SK-N-DZ (cell line): ENCODE measurements at regions not wholly inside any gene's neighbourhood (a gene's known extent, or its start where the extent isn't known, plus 50 kb on each side); places are given as distances from the start of the nearest gene placed in this dataset.
"Not testable (repeated sequence)": the region's sequence is repeated elsewhere in the genome, so short reads cannot be mapped to it uniquely, and the experiment has no call there.

Experiments used
- DNase-seq: peaks from one replicate; pipeline ENCODE4 v3.0.0-alpha.2; 2015; ENCODE audit warnings: low spot score

GRCh38 chr2:62654876-62655359, 50.6 kb upstream of the EHBP1 start:
- DNase-seq, result no peak

- DNase-seq, result no peak
Measured at GRCh38 chr2:62654423-62654791, 51.1 kb upstream of the EHBP1 start.

GRCh38 chr2:62653582-62654422, 51.7 kb upstream of the EHBP1 start:
- no peak for DNase-seq

GRCh38 chr2:62649087-62649486, 56.4 kb upstream of the EHBP1 start:
- DNase-seq, result not testable (repeated sequence)

- no peak for DNase-seq
Measured at GRCh38 chr2:62643100-62643471, 62.4 kb upstream of the EHBP1 start.

- no peak for DNase-seq
Measured at GRCh38 chr2:62642429-62643099, 62.9 kb upstream of the EHBP1 start.

- DNase-seq, result no peak
Measured at GRCh38 chr2:62641936-62642335, 63.6 kb upstream of the EHBP1 start.

GRCh38 chr2:62641410-62641843, 64.1 kb upstream of the EHBP1 start:
- DNase-seq, result no peak

GRCh38 chr2:62631160-62632085, 74.1 kb upstream of the EHBP1 start:
- DNase-seq, result no peak

- DNase-seq, result not testable (repeated sequence)
Measured at GRCh38 chr2:62630206-62630605, 75.3 kb upstream of the EHBP1 start.

- DNase-seq, result not testable (repeated sequence)
Measured at GRCh38 chr2:62629310-62629709, 76.2 kb upstream of the EHBP1 start.

GRCh38 chr2:62627667-62628066, 77.8 kb upstream of the EHBP1 start:
- no peak for DNase-seq

GRCh38 chr2:62624855-62625254, 80.7 kb upstream of the EHBP1 start:
- DNase-seq, result no peak

- DNase-seq, result not testable (repeated sequence)
Measured at GRCh38 chr2:62616486-62616885, 89.0 kb upstream of the EHBP1 start.

- no peak for DNase-seq
Measured at GRCh38 chr2:62611854-62612253, 93.7 kb upstream of the EHBP1 start.

GRCh38 chr2:62605471-62605870, 99.5 kb upstream of the TMEM17 start:
- not testable (repeated sequence) for DNase-seq

GRCh38 chr2:62604336-62604735, 98.3 kb upstream of the TMEM17 start:
- DNase-seq, result no peak

- no peak for DNase-seq
Measured at GRCh38 chr2:62603154-62603712, 97.2 kb upstream of the TMEM17 start.

GRCh38 chr2:62599674-62600410, 93.8 kb upstream of the TMEM17 start:
- not testable (repeated sequence) for DNase-seq

- peak; percentile 92 for DNase-seq
Measured at GRCh38 chr2:62597323-62597722, 91.3 kb upstream of the TMEM17 start.
